ENCODE measurements at regions not wholly inside any gene's neighbourhood (a gene's known extent, or its start where the extent isn't known, plus 50 kb on each side); places are given as distances from the start of the nearest gene placed in this dataset.

- 88 to 93% methylated on average over 3 of the region's 3 CpGs for WGBS, 2 donors
- Histone ChIP-seq H3K27ac (no peak overlapping the region), H3K4me3 (no peak overlapping the region), H3K4me1 (no peaks in the 10 kb centered on the region), H3K36me3 (replicated peaks in 1 of 2; ENCODE audit: insufficient read depth in 1 of 2, low read depth in 2 of 2) (no peaks in the 10 kb centered on the region), H3K9me3 (no peaks in the 10 kb centered on the region), H3K27me3 (no peaks in the 10 kb centered on the region)
- intact Hi-C loops (cut with DNase I), result no loop called here
- DNase-seq (no peak), ATAC-seq (no peak)
- TF ChIP-seq POLR2A (IDR thresholded peaks at IDR 0.05) (no peak), CTCF (IDR thresholded peaks at IDR 0.05) (no peak)
Observed at GRCh38 chr12:69001251-69001650, 68.3 kb upstream of the CPM start.

DNA sequence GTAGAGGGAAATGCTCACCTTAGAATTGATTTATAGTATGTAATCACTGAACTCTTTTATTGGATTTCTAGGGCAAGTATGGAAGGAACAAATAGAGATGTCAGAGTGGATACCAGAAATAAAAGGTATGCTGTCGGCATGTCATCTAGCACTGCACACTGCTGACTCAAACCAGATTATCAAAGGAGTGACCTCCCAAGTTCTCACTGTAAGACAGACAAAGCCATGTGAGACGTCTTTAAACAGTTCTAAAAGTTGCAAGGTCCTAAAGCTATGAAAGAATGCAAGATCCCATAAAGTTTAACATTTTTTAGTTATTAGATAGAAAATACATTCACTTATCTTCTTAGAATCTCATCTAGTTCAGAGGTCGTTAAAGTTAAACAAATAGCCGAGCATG, 70.0 kb upstream of the CPM start:
- ATAC-seq (no peak), DNase-seq (no peak)
- no peaks in the 10 kb centered on the region for H3K9me3 ChIP-seq
- no peaks in the 10 kb centered on the region for H3K27me3 ChIP-seq
- no peak overlapping the region for H3K27ac ChIP-seq
- no peaks in the 10 kb centered on the region for H3K36me3 ChIP-seq (replicated peaks in 1 of 2; ENCODE audit: insufficient read depth in 1 of 2, low read depth in 2 of 2)
- H3K4me1 ChIP-seq, result no peaks in the 10 kb centered on the region
- intact Hi-C loops (cut with DNase I), result no loop called here
- 76 to 77% methylated on average over 4 of the region's 4 CpGs for WGBS, 2 donors
- H3K4me3 ChIP-seq, result no peak overlapping the region
- no peak for TF ChIP-seq CTCF (IDR thresholded peaks at IDR 0.05)
- no peak for TF ChIP-seq POLR2A (IDR thresholded peaks at IDR 0.05)

DNA sequence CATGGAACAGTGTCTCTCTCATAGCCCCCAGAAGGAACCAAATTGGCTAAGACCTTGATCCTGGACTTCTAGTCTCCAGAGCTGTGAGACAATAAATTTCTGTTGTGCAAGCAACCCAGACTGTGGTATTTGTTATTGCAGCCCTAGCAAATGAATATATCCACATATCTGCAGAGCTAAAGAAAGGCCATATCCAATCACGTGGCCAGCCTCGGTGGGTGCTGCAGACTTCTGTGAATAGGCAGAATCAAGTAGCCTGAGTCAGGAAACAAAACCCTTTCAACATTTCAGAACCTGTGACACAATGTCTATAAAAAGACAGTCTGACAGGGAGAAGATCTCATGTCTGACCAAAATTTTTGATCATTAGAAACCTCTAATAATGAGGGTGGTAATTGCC, 71.0 kb upstream of the CPM start:
- WGBS, 2 donors, result 80 to 87% methylated on average over 2 of the region's 2 CpGs
- no peaks in the 10 kb centered on the region for H3K36me3 ChIP-seq (replicated peaks in 1 of 2; ENCODE audit: insufficient read depth in 1 of 2, low read depth in 2 of 2)
- DNase-seq, result no peak
- intact Hi-C loops (cut with DNase I), result no loop called here
- no peaks in the 10 kb centered on the region for H3K27me3 ChIP-seq
- no peaks in the 10 kb centered on the region for H3K9me3 ChIP-seq
- no peak overlapping the region for H3K27ac ChIP-seq
- TF ChIP-seq POLR2A (IDR thresholded peaks at IDR 0.05) (no peak), CTCF (IDR thresholded peaks at IDR 0.05) (no peak)
- no peak for ATAC-seq
- H3K4me1 ChIP-seq, result no peaks in the 10 kb centered on the region
- no peak overlapping the region for H3K4me3 ChIP-seq

- no peaks in the 10 kb centered on the region for H3K27me3 ChIP-seq
- no peak for TF ChIP-seq POLR2A (IDR thresholded peaks at IDR 0.05)
- no peak for TF ChIP-seq CTCF (IDR thresholded peaks at IDR 0.05)
- H3K4me1 ChIP-seq, result no peaks in the 10 kb centered on the region
- intact Hi-C loops (cut with DNase I), result no loop called here
- H3K27ac ChIP-seq, result peak overlapping the region in 1 of 4 donors; percentile 31
- no peaks in the 10 kb centered on the region for H3K36me3 ChIP-seq (replicated peaks in 1 of 2; ENCODE audit: insufficient read depth in 1 of 2, low read depth in 2 of 2)
- H3K4me3 ChIP-seq, result no peak overlapping the region
- no peaks in the 10 kb centered on the region for H3K9me3 ChIP-seq
- peak in 2 of 4 donors; percentile 9 to 17 for DNase-seq
- ATAC-seq, result no peak
- 60 to 71% methylated on average over 9 of the region's 9 CpGs for WGBS, 2 donors
Observed at GRCh38 chr12:69007101-69007854, 74.3 kb upstream of the CPM start.

GRCh38 chr12:69007855-69008351, 74.9 kb upstream of the CPM start:
- 73 to 77% methylated on average over 5 of the region's 5 CpGs for WGBS, 2 donors

More at GRCh38 chr12:69007855-69008351, 74.9 kb upstream of the CPM start:
- no peaks in the 10 kb centered on the region for H3K27me3 ChIP-seq
- intact Hi-C loops (cut with DNase I), result no loop called here
- TF ChIP-seq CTCF (IDR thresholded peaks at IDR 0.05) (no peak), POLR2A (IDR thresholded peaks at IDR 0.05) (no peak)
- no peaks in the 10 kb centered on the region for H3K36me3 ChIP-seq (replicated peaks in 1 of 2; ENCODE audit: insufficient read depth in 1 of 2, low read depth in 2 of 2)
- H3K9me3 ChIP-seq, result no peaks in the 10 kb centered on the region
- peak overlapping the region in 1 of 4 donors; percentile 31 for H3K27ac ChIP-seq
- no peak for ATAC-seq
- H3K4me1 ChIP-seq, result no peaks in the 10 kb centered on the region
- no peak for DNase-seq
- no peak overlapping the region for H3K4me3 ChIP-seq

Measured in body of pancreas (tissue), 4 donors.